C4-2B (cell line): ENCODE measurements at regions not wholly inside any gene's neighbourhood (a gene's known extent, or its start where the extent isn't known, plus 50 kb on each side); places are given as distances from the start of the nearest gene placed in this dataset.

Experiments used
- ZFX ChIP-seq: fragments of 450-650 bp; IDR thresholded peaks from 2 replicates; pipeline ENCODE4 v1.6.1; 2017
- TF ChIP-seq, protein P1 (sequence below): fragments of 450-650 bp; conservative IDR thresholded peaks from 2 replicates; pipeline ENCODE4 v1.5.1; 2017; ENCODE audit warnings: mild to moderate bottlenecking

DNA sequence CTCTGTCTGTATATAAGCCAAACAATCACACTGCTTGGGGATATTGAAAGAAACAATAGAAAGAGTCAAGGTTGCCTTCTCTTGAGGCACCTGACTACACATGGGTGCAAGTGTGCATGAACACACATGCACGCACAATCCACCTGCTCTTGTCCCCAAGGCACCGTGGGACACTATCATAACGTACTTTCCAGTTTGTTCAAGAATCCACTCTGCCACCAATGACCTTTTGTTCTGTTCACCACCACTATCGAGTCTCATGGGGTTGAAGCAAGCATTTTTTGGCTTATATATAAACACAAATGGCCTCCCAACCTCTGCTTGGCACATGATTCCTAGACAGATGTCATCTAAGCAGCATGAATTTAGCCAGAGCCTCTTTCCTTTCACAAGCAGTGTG lies 365.4 kb downstream of the EMP1 start:
- TF ChIP-seq, protein P1, sequence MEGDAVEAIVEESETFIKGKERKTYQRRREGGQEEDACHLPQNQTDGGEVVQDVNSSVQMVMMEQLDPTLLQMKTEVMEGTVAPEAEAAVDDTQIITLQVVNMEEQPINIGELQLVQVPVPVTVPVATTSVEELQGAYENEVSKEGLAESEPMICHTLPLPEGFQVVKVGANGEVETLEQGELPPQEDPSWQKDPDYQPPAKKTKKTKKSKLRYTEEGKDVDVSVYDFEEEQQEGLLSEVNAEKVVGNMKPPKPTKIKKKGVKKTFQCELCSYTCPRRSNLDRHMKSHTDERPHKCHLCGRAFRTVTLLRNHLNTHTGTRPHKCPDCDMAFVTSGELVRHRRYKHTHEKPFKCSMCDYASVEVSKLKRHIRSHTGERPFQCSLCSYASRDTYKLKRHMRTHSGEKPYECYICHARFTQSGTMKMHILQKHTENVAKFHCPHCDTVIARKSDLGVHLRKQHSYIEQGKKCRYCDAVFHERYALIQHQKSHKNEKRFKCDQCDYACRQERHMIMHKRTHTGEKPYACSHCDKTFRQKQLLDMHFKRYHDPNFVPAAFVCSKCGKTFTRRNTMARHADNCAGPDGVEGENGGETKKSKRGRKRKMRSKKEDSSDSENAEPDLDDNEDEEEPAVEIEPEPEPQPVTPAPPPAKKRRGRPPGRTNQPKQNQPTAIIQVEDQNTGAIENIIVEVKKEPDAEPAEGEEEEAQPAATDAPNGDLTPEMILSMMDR = no peak
- no peak for TF ChIP-seq ZFX
